Mammary epithelial cell (primary cell): ENCODE measurements at regions not wholly inside any gene's neighbourhood (a gene's known extent, or its start where the extent isn't known, plus 50 kb on each side); places are given as distances from the start of the nearest gene placed in this dataset.

Experiments
- CTCF ChIP-seq, 2 donors: IDR thresholded peaks in 1 of 2; conservative IDR thresholded peaks in 1 of 2; 2 replicates each; pipeline ENCODE4 v1.5.1; 2011 to 2012; ENCODE audit warnings: inconsistent platforms in 2 of 2, low read length in 2 of 2, mild to moderate bottlenecking in 2 of 2, control low read depth in 1 of 2, low read depth in 1 of 2; ENCODE audit not compliant: insufficient read depth in 1 of 2; ENCODE audit errors: extremely low read depth in 1 of 2
- EZH2 ChIP-seq: IDR thresholded peaks from 2 replicates; pipeline ENCODE4 v1.6.1; 2012; ENCODE audit warnings: low read length, inconsistent platforms, borderline replicate concordance

GRCh38 chr2:83997889-83998288, 461.2 kb downstream of the SUCLG1 start:
- TF ChIP-seq CTCF (conservative IDR thresholded peaks at IDR 0.05 in 1 of 2, IDR thresholded peaks at IDR 0.05 in 1 of 2; ENCODE audit: extremely low read depth in 1 of 2, insufficient read depth in 1 of 2, low read depth in 1 of 2, low read length in 2 of 2), result no peak
- TF ChIP-seq EZH2, result no peak
